ENCODE measurements at regions not wholly inside any gene's neighbourhood (a gene's known extent, or its start where the extent isn't known, plus 50 kb on each side); places are given as distances from the start of the nearest gene placed in this dataset.

GRCh38 chr9:108803428-108804065 lies 52.2 kb downstream of the ACTL7B start:
- intact Hi-C loops (cut with DNase I): no loop called here
- no peak for DNase-seq
- WGBS, 4 donors: 62 to 69% (median 64%) methylated on average over 3 of the region's 3 CpGs

GRCh38 chr9:108802967-108803366 lies 52.8 kb downstream of the ACTL7B start:
- WGBS, 4 donors: 77 to 82% (median 79%) methylated on average over 4 of the region's 4 CpGs
- no peaks in the 10 kb centered on the region for H3K9me3 ChIP-seq (replicated peaks in 1 of 3)
- no peak for DNase-seq

More at GRCh38 chr9:108803428-108804065, 52.2 kb downstream of the ACTL7B start:
- no peak for TF ChIP-seq POLR2A (IDR thresholded peaks at IDR 0.05)
- no peak for TF ChIP-seq CTCF (IDR thresholded peaks at IDR 0.05)
- no peak overlapping the region for H3K27ac ChIP-seq
- H3K27me3 ChIP-seq: no peaks in the 10 kb centered on the region
- H3K9me3 ChIP-seq (replicated peaks in 1 of 3): no peaks in the 10 kb centered on the region
- no peak overlapping the region for H3K4me3 ChIP-seq
- no peaks in the 10 kb centered on the region for H3K36me3 ChIP-seq (replicated peaks in 1 of 2)
- no peaks in the 10 kb centered on the region for H3K4me1 ChIP-seq (replicated peaks in 1 of 2)

GRCh38 chr9:108801949-108802348 lies 53.8 kb downstream of the ACTL7B start:
- Histone ChIP-seq H3K27me3 (no peaks in the 10 kb centered on the region), H3K4me1 (replicated peaks in 1 of 2) (no peaks in the 10 kb centered on the region), H3K9me3 (replicated peaks in 1 of 3) (no peaks in the 10 kb centered on the region), H3K27ac (no peak overlapping the region), H3K4me3 (no peak overlapping the region), H3K36me3 (replicated peaks in 1 of 2) (no peaks in the 10 kb centered on the region)
- TF ChIP-seq POLR2A (IDR thresholded peaks at IDR 0.05) (no peak), CTCF (IDR thresholded peaks at IDR 0.05) (no peak)
- WGBS, 4 donors: 58 to 68% (median 63%) methylated on average over 2 of the region's 2 CpGs
- intact Hi-C loops (cut with DNase I): no loop called here
- DNase-seq: no peak

More at GRCh38 chr9:108802967-108803366, 52.8 kb downstream of the ACTL7B start:
- H3K4me1 ChIP-seq (replicated peaks in 1 of 2): no peaks in the 10 kb centered on the region
- H3K27ac ChIP-seq: no peak overlapping the region
- H3K4me3 ChIP-seq: no peak overlapping the region
- no peak for TF ChIP-seq POLR2A (IDR thresholded peaks at IDR 0.05)
- TF ChIP-seq CTCF (IDR thresholded peaks at IDR 0.05): no peak
- intact Hi-C loops (cut with DNase I): no loop called here
- no peaks in the 10 kb centered on the region for H3K27me3 ChIP-seq
- no peaks in the 10 kb centered on the region for H3K36me3 ChIP-seq (replicated peaks in 1 of 2)

GRCh38 chr9:108800632-108801099 lies 55.1 kb downstream of the ACTL7B start:
- H3K4me1 ChIP-seq (replicated peaks in 1 of 2): no peaks in the 10 kb centered on the region
- no peak for TF ChIP-seq POLR2A (IDR thresholded peaks at IDR 0.05)
- TF ChIP-seq CTCF (IDR thresholded peaks at IDR 0.05): no peak
- no peaks in the 10 kb centered on the region for H3K9me3 ChIP-seq (replicated peaks in 1 of 3)
- H3K27me3 ChIP-seq: no peaks in the 10 kb centered on the region
- 74 to 86% (median 81%) methylated on average over 2 to 3 of the region's 3 CpGs for WGBS, 4 donors
- DNase-seq: no peak
- intact Hi-C loops (cut with DNase I): no loop called here
- no peak overlapping the region for H3K4me3 ChIP-seq
- no peak overlapping the region for H3K27ac ChIP-seq
- no peaks in the 10 kb centered on the region for H3K36me3 ChIP-seq (replicated peaks in 1 of 2)

Measured in adrenal gland (tissue), 9 donors.